Renal pelvis (tissue), 1 donor: ENCODE measurements at regions not wholly inside any gene's neighbourhood (a gene's known extent, or its start where the extent isn't known, plus 50 kb on each side); places are given as distances from the start of the nearest gene placed in this dataset.
"Not testable (repeated sequence)": the region's sequence is repeated elsewhere in the genome, so short reads cannot be mapped to it uniquely, and the experiment has no call there.

Experiments
- DNase-seq: peaks from one replicate; pipeline ENCODE4 v3.0.0-alpha.2; 2013

- DNase-seq, result no peak
These were observed 115.8 kb upstream of the TMEM45B start for GRCh38 chr11:129699711-129700304.

- no peak for DNase-seq
These were observed 114.9 kb upstream of the TMEM45B start for GRCh38 chr11:129700701-129701100.

- DNase-seq, result no peak
These were observed 113.9 kb upstream of the TMEM45B start for GRCh38 chr11:129701706-129702105.

DNA sequence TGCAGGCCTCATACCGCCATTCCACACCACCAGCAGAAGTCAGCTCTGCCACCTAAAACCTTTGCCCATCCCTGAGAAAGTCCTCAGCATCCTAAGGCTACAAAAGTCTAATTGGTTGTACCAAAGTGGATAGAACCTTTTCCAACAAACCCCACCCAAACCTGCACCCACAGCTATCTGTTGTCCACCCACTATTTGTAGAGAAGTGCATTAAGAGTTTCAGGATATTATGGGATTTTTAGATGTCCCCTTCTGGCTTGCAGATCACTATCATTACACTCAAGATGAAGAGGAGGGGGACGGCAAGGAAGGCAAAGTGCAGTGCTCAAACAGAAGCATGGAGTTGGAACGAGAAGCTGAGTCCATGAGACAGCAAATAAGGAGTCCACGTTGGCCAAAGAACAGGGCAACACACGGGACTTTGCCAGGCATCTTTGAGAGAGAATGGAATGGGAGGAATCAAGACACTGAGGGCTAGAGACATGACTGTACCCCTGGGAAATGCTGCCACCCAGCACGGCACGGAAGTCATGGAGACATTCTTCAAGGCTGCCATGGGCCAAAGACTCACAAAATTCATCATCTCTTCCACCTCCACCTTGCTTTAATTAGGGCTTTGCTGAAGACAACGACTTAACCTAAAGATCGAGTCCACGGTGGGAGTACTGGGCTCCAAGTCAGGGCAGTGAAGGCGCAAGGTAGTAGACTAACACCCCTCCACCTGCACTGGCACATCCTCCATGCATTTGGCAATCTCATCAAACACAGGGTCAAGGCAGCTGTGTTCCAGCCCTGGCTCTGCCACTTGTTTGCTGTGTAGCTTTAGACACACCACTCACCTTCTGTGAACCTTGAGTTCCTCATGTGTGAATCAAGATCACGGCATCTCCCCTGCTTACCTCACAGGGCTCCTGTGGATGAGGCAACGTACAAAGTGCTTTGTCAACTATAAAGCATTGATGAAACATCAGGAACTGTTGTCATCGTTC lies 112.9 kb upstream of the TMEM45B start:
- no peak for DNase-seq

DNA sequence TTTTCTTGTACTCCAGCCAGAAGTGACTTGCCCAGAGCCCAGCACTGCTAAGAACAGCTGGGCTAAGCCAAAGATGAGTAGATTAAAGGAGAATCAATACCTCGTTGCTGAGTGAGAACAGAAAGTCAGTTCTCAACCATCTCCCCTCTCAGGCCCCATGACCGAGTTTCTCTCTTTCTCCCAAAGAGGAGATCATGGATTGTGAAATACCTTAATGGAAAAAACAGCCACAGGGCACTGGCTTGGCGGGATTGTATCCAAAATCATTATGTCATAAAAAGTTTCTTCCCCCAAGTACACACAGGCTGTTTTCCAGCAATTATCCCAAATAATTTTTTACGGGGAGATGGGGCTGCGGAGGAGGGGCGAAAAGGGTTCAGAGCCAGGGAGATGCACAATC lies 111.8 kb upstream of the TMEM45B start:
- DNase-seq, result no peak

GRCh38 chr11:129704831-129705230 lies 110.8 kb upstream of the TMEM45B start:
- DNase-seq, result no peak

GRCh38 chr11:129705341-129705740 lies 110.3 kb upstream of the TMEM45B start:
- no peak for DNase-seq

- DNase-seq, result no peak
These were observed 109.7 kb upstream of the TMEM45B start for GRCh38 chr11:129705933-129706332.

DNA sequence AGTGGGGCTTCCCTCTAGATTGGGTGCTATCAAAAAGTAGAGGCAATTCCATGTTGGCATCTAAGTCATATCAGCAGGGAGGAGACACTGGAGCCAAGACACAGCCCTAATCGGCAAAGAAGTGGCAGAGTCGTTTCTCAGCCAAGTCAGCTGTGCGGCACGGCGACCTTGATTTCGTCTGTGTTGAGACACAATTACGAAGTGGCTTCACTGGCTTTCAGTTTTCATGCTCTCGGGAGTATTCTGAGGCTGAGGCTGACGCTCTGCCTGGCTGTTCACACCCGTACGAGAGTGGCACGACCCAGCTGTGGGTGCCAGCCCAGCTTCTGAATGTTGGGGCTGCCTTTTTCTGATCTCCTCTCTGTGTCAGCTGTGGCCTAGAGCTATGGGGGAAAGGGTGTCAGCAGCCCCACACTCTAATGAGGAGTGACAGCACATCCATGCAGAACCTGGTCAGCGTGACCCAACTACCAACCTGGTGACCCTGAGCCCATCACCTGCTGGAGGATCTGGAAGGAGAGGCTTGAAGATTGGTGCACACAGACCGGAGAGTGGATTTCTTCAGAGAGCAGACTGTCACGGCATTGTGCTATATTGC lies 105.7 kb upstream of the TMEM45B start:
- no peak for DNase-seq

- no peak for DNase-seq
These were observed 105.2 kb upstream of the TMEM45B start for GRCh38 chr11:129710423-129710822.

- DNase-seq, result no peak
These were observed 103.9 kb upstream of the TMEM45B start for GRCh38 chr11:129711760-129712159.

GRCh38 chr11:129712486-129713240 lies 103.0 kb upstream of the TMEM45B start:
- not testable (repeated sequence) for DNase-seq

DNA sequence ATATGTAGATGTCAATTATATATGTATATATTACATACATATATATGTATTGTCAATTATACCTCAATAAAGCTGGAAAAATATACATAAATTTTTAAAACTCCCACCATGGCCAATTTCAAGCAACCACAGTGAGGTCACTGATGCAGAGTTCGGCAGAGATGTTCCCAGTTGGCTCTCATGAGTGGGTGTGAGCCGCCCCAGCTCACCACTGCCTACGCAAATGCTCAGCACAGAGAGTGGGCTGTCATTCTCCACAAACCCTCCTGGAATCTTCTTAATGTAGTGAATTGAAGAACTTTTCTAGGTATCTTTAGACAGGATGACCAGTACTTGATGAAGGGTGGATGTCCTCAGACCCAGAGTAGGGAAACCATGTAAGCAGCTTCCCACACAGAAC lies 96.6 kb upstream of the TMEM45B start:
- no peak for DNase-seq

DNA sequence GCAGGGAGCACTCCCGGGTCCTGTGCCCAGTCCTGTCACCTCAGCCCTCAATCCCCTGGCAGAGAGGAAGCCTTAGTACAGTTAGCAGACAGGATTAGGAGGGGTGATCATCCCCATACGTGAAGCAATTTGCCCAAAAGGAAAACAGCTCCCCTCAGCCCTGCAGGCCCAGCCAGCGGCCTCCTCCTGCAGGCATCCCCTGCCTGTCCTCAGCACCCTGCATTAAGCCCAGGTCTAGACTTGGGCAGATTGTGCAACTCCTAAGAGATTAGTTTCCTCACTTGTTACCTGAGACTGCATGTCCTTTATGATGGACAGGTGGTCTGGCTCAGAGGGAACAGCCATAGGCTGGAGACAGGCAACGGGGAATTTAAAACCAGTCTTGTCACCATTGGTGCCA lies 95.5 kb upstream of the TMEM45B start:
- peak; percentile 19 for DNase-seq

- DNase-seq, result no peak
These were observed 94.7 kb upstream of the TMEM45B start for GRCh38 chr11:129720994-129721393.

GRCh38 chr11:129721685-129722084 lies 94.0 kb upstream of the TMEM45B start:
- DNase-seq, result no peak

DNA sequence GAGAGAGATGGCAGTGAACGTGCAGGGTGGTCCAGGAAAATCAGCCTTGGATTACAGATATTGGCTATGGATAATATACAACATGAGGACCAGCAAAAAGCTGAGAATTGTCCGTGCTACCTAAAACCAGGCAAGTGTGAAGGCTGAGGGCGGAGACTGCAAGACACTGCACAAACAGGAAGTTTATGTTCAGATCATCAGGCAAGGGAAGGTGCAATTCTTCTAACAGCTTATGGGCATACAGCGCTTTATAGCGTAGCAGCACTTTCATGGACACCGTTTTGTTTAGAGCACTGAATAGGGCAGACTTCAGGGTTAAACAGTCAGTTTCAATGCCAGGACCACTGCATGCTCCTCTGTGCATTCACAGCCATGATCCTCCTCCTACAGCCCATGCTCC lies 93.1 kb upstream of the TMEM45B start:
- no peak for DNase-seq

GRCh38 chr11:129723146-129723760 lies 92.4 kb upstream of the TMEM45B start:
- DNase-seq, result no peak

- DNase-seq, result no peak
These were observed 91.9 kb upstream of the TMEM45B start for GRCh38 chr11:129723761-129724162.

DNA sequence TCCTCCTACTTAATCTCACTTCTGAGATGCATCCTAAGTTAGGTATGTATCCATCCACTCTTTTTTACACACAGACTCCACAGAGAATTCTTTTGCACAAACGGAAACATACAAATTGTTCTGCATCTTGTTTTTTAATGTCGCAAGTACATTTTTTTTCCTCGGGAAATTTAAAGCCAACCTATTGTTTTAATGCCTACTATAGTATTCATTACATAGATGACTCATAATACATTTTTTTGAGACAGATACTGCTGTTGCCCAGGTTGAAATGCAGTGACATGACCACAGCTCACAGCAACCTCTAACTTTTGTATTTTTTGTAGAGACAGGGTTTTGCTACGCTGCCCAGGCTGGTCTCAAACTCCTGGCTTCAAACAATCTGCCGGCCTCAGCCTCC lies 90.8 kb upstream of the TMEM45B start:
- DNase-seq, result no peak

DNA sequence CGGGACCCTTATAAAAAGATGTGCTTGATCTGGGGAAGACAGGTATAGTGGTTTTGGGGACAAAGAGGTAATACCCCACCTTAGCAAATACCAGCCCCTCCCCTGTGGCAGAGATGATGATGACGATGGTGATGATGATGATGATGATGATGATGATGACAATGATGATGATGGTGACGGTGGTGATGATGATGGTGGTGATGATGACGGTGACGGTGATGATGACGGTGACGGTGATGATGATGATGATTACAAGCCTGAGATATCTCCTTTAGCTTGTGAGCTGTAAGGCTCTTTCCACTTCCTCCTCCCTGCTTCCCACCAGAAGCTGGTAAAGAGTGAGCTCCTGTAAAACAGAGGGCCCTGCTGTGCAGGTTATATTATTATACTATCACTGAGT lies 89.5 kb upstream of the TMEM45B start:
- DNase-seq, result no peak

GRCh38 chr11:129728581-129728980 lies 87.1 kb upstream of the TMEM45B start:
- peak; percentile 62 for DNase-seq
